ENCODE measurements at regions not wholly inside any gene's neighbourhood (a gene's known extent, or its start where the extent isn't known, plus 50 kb on each side); places are given as distances from the start of the nearest gene placed in this dataset.

DNA sequence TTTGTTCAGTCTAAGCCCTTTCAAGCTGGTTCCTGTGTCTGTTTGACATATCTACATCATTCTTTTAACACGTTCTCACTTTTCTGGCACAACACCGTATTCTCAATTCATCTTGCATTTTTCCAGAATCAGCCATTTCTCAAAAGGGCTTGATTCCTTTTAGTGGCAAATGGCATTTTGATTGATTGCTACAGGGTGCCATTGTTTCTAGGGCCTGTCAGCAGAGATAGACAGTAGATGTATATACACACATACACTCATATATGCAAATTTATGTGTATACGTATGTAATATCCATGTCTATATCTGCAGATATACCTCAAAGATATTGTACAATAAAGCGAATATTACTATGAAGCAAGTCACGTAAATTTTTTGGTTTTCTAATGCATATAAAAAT lies 367.9 kb upstream of the TNP1 start:
- H3K4me3 ChIP-seq (ENCODE audit: low read length): no peak overlapping the region
- no peak for DNase-seq (ENCODE audit: low read depth)
- TF ChIP-seq, protein P1, sequence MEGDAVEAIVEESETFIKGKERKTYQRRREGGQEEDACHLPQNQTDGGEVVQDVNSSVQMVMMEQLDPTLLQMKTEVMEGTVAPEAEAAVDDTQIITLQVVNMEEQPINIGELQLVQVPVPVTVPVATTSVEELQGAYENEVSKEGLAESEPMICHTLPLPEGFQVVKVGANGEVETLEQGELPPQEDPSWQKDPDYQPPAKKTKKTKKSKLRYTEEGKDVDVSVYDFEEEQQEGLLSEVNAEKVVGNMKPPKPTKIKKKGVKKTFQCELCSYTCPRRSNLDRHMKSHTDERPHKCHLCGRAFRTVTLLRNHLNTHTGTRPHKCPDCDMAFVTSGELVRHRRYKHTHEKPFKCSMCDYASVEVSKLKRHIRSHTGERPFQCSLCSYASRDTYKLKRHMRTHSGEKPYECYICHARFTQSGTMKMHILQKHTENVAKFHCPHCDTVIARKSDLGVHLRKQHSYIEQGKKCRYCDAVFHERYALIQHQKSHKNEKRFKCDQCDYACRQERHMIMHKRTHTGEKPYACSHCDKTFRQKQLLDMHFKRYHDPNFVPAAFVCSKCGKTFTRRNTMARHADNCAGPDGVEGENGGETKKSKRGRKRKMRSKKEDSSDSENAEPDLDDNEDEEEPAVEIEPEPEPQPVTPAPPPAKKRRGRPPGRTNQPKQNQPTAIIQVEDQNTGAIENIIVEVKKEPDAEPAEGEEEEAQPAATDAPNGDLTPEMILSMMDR (conservative IDR thresholded peaks at IDR 0.05; ENCODE audit: low read depth, low read length): no peak

DNA sequence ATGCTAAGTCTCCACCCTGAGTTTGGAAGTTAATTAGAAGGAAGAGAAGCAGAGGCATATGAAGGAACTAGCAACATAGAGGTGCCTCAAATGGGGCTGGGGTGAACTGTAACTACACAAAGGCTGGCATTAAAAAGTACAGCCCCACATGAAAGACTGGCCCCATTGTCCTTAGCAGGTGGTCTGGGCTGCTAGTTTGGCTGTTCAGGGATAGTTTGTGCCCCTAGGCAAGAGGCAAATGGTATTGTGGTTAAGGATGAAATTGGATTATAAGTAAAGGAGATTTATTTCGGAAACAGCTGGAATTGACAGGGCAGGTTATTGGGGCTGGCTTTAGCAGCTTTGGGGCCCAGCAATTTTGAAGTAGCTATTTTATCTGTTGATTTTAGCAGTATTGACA lies 365.7 kb upstream of the TNP1 start:
- TF ChIP-seq, protein P1 (conservative IDR thresholded peaks at IDR 0.05; ENCODE audit: low read depth, low read length): no peak
- no peak overlapping the region for H3K4me3 ChIP-seq (ENCODE audit: low read length)
- no peak for DNase-seq (ENCODE audit: low read depth)

DNA sequence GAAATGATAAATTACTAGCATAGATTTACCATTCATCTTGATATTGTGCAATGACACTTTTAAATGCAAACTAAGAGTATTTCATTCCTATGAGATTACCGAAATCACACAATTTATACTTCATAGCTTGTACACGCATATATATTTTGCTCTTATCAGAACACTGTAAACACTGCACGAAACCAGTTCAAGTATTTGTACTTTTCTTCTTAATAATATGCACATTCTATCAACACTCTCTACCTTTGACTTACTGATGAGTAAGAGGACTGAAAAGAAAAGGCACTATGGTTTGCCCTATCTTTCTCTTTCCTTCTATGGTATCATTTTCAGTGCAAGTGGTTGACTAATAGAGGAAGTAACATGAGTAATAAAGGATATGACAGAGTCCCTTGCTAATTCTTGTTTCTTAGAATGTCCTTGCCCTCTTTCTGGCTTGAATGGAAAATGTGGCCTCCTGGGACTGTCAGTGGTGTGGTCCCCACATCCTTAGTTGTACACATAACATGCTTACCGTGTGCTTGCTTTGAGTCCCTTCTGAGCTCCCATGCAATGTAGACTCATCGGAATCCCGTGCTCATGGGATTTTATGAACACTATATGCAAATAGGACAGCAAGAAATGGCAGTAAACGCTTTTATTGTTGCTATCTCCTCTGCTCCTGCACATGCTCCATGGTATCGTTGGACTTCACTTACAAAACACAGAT lies 363.5 kb upstream of the TNP1 start:
- no peak overlapping the region for H3K4me3 ChIP-seq (ENCODE audit: low read length)
- TF ChIP-seq, protein P1 (conservative IDR thresholded peaks at IDR 0.05; ENCODE audit: low read depth, low read length): no peak
- DNase-seq (ENCODE audit: low read depth): no peak

DNA sequence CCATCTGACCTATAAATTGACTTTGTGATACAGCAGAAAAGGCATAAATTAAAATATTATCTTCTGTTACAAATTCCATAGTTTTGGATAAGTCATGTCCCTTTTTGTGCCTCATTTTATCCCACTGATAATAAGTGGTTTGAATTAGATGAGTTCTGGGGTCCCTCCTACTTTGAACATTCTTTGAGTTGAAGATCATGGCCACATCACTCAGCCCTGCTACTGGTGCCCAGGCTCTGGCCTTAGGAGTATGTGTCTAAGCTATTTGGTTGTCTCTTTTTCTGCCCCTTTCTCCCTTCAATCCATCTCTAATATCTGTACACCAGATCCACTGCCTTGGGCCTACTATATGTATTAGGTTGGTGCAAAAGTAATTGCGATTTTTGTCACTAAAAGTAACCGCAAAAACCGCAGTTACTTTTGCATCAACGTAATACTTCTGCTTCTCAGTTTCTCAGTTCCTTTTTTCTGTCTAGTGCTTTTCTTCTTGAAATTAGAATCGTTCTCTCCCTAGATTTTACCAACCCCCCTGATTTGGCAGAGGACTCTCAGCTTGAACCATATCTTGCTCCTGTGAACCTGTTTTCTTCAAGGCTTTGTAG lies 362.5 kb upstream of the TNP1 start:
- no peak for DNase-seq (ENCODE audit: low read depth)
- TF ChIP-seq, protein P1 (conservative IDR thresholded peaks at IDR 0.05; ENCODE audit: low read depth, low read length): no peak
- H3K4me3 ChIP-seq (ENCODE audit: low read length): no peak overlapping the region

DNA sequence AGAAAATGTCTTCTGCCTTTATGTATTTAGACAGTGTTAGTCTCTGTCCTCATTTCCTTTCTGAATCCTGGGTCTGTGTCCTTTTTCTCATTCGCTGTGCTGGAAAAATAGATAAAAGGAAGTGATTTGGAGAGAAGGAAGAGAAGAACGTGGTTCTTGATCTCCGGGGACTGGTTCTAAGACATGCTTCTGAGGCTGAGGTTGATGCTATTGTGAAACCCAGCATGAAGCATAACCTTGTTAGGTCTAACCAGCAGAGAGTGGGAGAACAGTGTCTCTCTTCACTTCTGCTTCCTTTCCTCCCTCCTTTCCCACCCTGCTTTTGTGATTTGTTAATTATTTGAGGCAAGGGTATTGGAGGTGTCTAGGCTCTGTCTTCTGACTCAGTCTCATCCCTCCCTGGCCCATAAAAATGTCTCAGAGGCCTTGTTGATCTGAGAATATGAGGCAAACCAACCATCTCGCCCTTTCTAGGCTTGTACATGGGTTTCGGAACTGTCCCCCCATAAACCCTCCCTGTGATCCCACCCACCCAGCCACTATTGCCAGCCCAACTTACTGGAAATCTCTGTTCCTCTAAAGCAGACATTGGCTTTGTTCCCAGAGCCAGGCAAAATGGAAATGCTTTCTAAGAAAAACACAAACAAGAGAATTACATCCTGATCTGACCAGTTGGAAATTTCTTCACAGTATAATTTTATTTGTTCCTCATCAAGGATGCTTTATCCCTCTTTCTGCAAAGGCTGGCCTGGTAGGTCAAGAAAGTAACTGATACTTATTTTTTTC lies 360.6 kb upstream of the TNP1 start:
- no peak for DNase-seq (ENCODE audit: low read depth)
- no peak overlapping the region for H3K4me3 ChIP-seq (ENCODE audit: low read length)
- TF ChIP-seq, protein P1 (conservative IDR thresholded peaks at IDR 0.05; ENCODE audit: low read depth, low read length): no peak

DNA sequence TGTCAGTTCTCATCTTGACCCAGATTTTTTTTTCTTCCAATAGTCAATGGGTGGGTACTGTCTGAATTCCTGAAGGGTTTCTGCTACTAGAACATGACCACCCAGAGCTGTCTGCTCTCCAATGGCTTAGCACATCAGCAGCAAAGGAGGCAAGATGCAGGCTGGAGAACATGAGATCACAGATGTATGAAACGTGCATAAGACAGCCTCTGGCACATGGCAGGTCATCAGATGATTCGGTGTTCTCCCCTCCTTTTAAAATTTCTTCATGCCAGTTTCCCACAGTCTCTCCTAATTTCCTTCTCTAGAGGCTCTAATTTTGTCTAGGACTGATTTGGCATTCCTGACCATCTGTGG lies 359.3 kb upstream of the TNP1 start:
- no peak overlapping the region for H3K4me3 ChIP-seq (ENCODE audit: low read length)
- no peak for DNase-seq (ENCODE audit: low read depth)
- TF ChIP-seq, protein P1 (conservative IDR thresholded peaks at IDR 0.05; ENCODE audit: low read depth, low read length): no peak

Data from retinal pigment epithelial cell (primary cell).